Osteoblast (primary cell): ENCODE measurements at regions not wholly inside any gene's neighbourhood (a gene's known extent, or its start where the extent isn't known, plus 50 kb on each side); places are given as distances from the start of the nearest gene placed in this dataset.

Experiments used
- DNase-seq: peaks from one replicate; pipeline ENCODE4 v3.0.0; 2011; ENCODE audit warnings: low spot score, mixed read lengths; ENCODE audit not compliant: insufficient read length; ENCODE audit errors: missing footprints
- H2AFZ ChIP-seq: 2 replicates; pipeline ENCODE4 v1.6.0; 2011; ENCODE audit warnings: mild to moderate bottlenecking, low read length
- H3K27ac ChIP-seq: 2 replicates; pipeline ENCODE4 v1.5.1; 2011; ENCODE audit warnings: mild to moderate bottlenecking, low read depth, low read length, moderate library complexity
- H3K27me3 ChIP-seq: 2 replicates; pipeline ENCODE4 v1.6.0; 2012; ENCODE audit warnings: mild to moderate bottlenecking, control low read depth, inconsistent platforms, low read length, moderate library complexity; ENCODE audit not compliant: insufficient read depth
- H3K36me3 ChIP-seq: 2 replicates; pipeline ENCODE4 v1.5.1; 2011; ENCODE audit warnings: mild to moderate bottlenecking, low read length, control low read depth, moderate library complexity; ENCODE audit not compliant: insufficient read depth
- H3K4me1 ChIP-seq: 2 replicates; pipeline ENCODE4 v1.5.1; 2011; ENCODE audit warnings: mild to moderate bottlenecking, low read length, control low read depth, moderate library complexity; ENCODE audit not compliant: insufficient read depth
- H3K4me2 ChIP-seq: 2 replicates; pipeline ENCODE4 v1.6.0; 2011; ENCODE audit warnings: mild to moderate bottlenecking, low read length; ENCODE audit not compliant: insufficient read depth
- H3K4me3 ChIP-seq: fragments of 200-600 bp; sonication (generic); 3 replicates; pipeline ENCODE4 v1.5.1; 2012; ENCODE audit warnings: mild to moderate bottlenecking, low read length, inconsistent platforms; ENCODE audit not compliant: insufficient read depth
- H3K79me2 ChIP-seq: 2 replicates; pipeline ENCODE4 v1.6.0; 2012; ENCODE audit warnings: mild to moderate bottlenecking, low read length, control low read depth, inconsistent platforms; ENCODE audit not compliant: insufficient read depth
- H3K9me3 ChIP-seq: 2 replicates; pipeline ENCODE4 v1.5.1; 2011; ENCODE audit warnings: low read depth, low read length, control low read depth
- H4K20me1 ChIP-seq: 2 replicates; pipeline ENCODE4 v1.6.0; 2012; ENCODE audit warnings: mild to moderate bottlenecking, low read length, control low read depth; ENCODE audit not compliant: insufficient read depth
- TF ChIP-seq, protein P1 (sequence below): IDR thresholded peaks from 2 replicates; pipeline ENCODE4 v1.5.1; 2011; ENCODE audit warnings: mild to moderate bottlenecking, low read depth, low read length, moderate library complexity; ENCODE audit errors: extremely low read depth

DNA sequence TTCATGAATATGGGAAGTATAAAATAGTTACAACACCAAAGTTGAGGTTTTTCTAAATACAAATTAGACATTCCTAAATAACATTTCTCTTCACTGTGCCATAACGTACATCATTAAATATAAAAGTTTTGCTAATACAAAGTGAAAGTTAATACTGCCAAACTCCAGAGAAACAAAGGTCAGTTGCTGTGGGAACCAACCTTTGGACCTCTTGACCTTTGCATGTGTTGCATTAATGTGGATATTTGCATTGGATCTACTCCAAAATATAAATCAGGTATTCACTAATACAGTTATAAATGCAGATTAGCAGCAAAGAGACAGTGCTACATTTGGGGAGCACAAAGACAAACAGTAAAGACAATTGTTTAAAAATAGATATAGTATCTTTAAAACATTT, 366.0 kb upstream of the USP15 start:
- DNase-seq, result no peak
- no peak overlapping the region for H3K27ac ChIP-seq
- H3K4me1 ChIP-seq, result no peaks in the 10 kb centered on the region
- H3K36me3 ChIP-seq, result no peaks in the 10 kb centered on the region
- no peaks in the 10 kb centered on the region for H4K20me1 ChIP-seq
- TF ChIP-seq, protein P1, sequence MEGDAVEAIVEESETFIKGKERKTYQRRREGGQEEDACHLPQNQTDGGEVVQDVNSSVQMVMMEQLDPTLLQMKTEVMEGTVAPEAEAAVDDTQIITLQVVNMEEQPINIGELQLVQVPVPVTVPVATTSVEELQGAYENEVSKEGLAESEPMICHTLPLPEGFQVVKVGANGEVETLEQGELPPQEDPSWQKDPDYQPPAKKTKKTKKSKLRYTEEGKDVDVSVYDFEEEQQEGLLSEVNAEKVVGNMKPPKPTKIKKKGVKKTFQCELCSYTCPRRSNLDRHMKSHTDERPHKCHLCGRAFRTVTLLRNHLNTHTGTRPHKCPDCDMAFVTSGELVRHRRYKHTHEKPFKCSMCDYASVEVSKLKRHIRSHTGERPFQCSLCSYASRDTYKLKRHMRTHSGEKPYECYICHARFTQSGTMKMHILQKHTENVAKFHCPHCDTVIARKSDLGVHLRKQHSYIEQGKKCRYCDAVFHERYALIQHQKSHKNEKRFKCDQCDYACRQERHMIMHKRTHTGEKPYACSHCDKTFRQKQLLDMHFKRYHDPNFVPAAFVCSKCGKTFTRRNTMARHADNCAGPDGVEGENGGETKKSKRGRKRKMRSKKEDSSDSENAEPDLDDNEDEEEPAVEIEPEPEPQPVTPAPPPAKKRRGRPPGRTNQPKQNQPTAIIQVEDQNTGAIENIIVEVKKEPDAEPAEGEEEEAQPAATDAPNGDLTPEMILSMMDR, result no peak
- H2AFZ ChIP-seq, result no peak overlapping the region
- H3K79me2 ChIP-seq, result no peaks in the 10 kb centered on the region
- no peaks in the 10 kb centered on the region for H3K9me3 ChIP-seq
- no peaks in the 10 kb centered on the region for H3K27me3 ChIP-seq
- H3K4me2 ChIP-seq, result no peak overlapping the region
- no peak overlapping the region for H3K4me3 ChIP-seq

DNA sequence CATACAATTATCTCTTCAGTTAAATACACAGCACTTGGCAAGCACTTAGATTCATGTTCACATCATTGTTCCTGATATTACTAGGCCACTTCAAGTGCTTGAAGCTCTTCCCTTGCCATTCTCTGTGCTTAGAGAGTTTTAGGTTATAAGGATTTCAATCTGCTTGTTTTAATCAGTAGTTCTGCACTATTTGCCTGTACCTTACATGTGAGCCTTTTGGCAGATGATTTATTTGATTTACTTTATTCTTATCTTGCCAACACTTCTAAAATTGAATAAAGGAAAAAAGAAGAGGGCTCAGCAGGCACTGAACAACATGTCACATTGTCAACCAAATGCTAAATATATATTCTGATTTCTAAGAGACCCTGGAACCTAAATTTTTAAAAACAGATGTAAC, 363.8 kb upstream of the USP15 start:
- H2AFZ ChIP-seq, result no peak overlapping the region
- H3K27me3 ChIP-seq, result no peaks in the 10 kb centered on the region
- H3K9me3 ChIP-seq, result no peaks in the 10 kb centered on the region
- H3K36me3 ChIP-seq, result no peaks in the 10 kb centered on the region
- no peaks in the 10 kb centered on the region for H3K79me2 ChIP-seq
- no peaks in the 10 kb centered on the region for H4K20me1 ChIP-seq
- H3K4me2 ChIP-seq, result no peak overlapping the region
- H3K4me3 ChIP-seq, result no peak overlapping the region
- TF ChIP-seq, protein P1, result no peak
- no peaks in the 10 kb centered on the region for H3K4me1 ChIP-seq
- no peak overlapping the region for H3K27ac ChIP-seq
- no peak for DNase-seq

DNA sequence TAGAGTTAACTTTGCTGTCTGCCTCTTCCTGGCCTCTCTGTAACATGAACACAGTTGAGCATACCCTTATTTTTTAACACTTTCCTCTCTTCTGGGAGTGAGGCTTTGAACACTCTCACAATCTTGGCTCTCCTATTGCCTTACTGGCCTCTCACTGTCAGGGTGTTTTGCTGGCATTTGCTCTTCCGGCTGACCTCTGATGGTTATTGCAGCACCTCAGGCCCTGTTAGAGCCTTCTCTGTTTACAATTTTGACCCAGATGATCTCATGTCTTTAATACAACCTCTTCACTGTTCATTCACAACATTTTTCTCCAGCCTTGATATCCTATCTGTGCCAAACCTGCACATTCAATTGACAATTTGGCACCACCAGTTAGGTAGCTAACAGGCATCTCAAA, 357.8 kb upstream of the USP15 start:
- Histone ChIP-seq H3K4me3 (no peak overlapping the region), H3K9me3 (no peaks in the 10 kb centered on the region), H3K4me2 (no peak overlapping the region), H3K4me1 (no peaks in the 10 kb centered on the region), H2AFZ (no peak overlapping the region), H3K79me2 (no peaks in the 10 kb centered on the region), H3K27ac (no peak overlapping the region), H3K36me3 (no peaks in the 10 kb centered on the region), H4K20me1 (no peaks in the 10 kb centered on the region), H3K27me3 (no peaks in the 10 kb centered on the region)
- TF ChIP-seq, protein P1, result no peak
- DNase-seq, result no peak

DNA sequence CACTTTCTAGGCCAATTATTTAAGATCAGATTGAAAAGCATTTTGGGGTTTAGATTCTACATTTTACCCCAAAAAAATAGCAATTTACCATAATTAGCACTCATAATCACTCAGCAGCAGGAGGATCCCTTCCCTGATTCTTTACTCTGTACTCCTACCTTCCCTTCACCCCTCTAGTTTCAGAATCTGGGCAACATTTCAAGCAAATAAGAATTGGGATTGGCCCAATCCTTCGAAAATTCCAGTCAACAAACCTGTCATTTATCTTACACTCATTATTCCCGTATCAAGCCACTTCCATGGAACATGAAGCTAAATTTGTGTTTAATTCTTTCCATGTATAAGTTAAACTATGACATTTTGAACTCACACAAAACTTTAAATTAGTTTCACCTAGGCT, 349.1 kb upstream of the USP15 start:
- Histone ChIP-seq H3K36me3 (no peaks in the 10 kb centered on the region), H3K27ac (no peak overlapping the region), H2AFZ (no peak overlapping the region), H3K4me1 (no peaks in the 10 kb centered on the region), H3K4me2 (no peak overlapping the region), H3K79me2 (no peaks in the 10 kb centered on the region), H3K9me3 (peaks cover 2% of the 10 kb centered on the region), H3K27me3 (no peaks in the 10 kb centered on the region), H3K4me3 (no peak overlapping the region), H4K20me1 (no peaks in the 10 kb centered on the region)
- TF ChIP-seq, protein P1, result no peak
- no peak for DNase-seq
